Middle frontal gyrus (tissue), 1 donor: ENCODE measurements at regions not wholly inside any gene's neighbourhood (a gene's known extent, or its start where the extent isn't known, plus 50 kb on each side); places are given as distances from the start of the nearest gene placed in this dataset.
"Not testable (repeated sequence)": the region's sequence is repeated elsewhere in the genome, so short reads cannot be mapped to it uniquely, and the experiment has no call there.

Experiments
- DNase-seq: peaks from one replicate; pipeline ENCODE4 v3.0.0-alpha.2; 2015; ENCODE audit warnings: low spot score; ENCODE audit errors: extremely low spot score

DNA sequence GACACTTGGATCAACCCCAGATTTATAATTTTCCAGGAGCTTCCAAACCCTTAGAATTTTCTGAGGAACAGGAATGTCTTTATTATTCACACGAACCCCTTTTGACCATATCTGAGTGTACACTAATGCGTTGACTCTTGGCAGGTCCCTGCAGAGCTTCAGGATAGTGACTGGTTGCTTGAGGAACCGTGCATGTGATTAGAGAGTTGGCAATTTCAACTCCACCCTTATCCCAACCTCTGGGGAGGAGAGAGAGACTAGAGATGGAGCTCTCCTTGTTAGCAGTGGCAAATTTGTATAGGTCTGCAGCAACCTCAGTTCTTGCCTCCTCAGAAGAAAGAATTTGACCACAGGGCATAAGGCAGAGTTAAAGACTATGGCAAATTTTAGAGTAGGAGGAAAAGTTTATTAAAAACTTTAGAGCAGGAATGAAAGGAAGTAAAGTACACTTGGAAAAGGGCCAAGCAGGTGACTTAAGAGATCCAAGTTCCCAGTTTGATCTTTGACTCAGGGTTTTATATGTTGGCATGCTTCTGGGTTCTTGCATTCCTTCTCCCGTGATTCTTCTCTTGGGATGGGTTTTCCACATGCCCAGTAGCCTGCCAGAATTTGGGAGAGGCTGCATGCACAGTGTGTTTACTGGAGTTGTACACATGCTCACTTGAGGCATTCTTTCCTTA is 93.8 kb upstream of the ETV3 start:
- DNase-seq: no peak

DNA sequence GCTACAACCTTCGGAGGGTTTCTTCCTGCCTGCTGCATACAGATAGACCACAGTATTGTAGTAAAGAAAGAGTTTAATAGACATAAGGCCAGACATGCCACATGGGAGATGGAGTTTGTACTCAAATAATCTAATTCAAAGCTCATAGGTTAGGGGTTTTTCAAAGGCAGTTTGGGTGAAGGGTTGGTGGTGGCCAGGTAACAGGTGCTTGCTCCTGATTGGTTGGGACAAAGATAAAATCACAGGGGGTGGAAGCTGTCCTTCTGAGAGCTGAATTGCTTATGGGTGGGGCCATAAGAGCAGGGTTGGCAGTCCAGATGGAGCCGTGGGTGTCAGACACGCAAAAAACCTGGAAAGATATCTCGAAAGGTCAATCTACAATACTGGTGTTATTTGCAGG is 92.3 kb upstream of the ETV3 start:
- DNase-seq: no peak

GRCh38 chr1:157227700-157228099 is 89.5 kb upstream of the ETV3 start:
- DNase-seq: no peak

DNA sequence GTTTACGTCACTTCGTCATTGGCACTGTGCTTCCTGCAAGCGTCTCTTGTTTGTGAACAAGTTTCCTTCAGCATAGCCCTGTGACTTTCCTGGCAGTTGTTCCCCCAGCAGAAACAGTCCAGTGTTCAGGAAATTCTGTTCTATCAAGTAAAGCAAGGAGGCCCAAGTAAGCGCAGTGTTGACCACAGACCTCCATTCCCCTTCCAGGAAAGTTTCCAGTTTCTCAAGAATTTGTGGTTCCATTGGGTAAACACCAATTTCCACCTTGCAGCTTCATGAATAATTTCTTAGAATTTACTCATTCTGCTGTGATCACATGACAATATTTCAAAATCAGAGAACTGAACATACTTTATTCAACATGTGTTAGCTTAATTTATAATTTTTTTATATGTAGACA is 88.5 kb upstream of the ETV3 start:
- no peak for DNase-seq

DNA sequence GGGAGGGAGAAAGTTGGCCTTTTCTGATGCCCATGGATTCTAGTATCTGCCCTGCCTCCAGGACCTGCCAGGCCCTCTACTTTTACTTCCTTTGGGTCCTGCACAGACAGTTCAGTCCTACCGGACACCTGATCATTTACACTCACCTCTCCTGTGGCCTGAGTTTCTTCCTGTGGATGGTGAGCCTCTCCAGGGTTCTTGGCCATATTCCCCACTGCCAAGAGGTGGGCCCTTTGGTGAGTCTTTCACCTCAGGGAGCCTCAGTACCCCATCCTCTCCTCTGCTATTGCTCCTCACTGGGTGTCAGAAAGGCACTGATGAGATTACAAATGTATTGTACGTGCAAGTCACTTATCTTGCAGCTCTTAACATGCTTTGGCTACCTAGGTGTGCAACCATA is 81.4 kb upstream of the ETV3 start:
- no peak for DNase-seq

DNA sequence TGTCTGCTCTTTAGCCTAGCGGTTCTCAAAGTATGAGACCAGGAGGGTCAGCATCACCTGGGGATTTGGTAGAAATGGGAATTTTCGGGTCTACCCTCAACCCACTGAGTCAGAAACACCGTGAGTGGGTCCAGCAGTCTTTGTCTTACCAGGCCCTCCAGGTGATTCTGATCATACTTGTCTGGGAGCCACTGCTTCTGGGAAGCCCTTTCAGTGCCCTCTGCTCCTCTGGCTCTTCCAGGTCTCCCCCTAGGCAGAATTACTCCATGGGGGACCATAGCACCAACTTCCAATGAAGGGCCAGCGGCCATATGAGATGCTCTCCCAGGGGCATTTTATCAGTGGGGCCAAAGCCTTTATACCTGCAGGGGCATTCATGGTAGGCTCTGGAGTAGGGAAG is 81.0 kb upstream of the ETV3 start:
- no peak for DNase-seq

- no peak for DNase-seq
Measured at GRCh38 chr1:157218671-157219070, 80.5 kb upstream of the ETV3 start.

GRCh38 chr1:157217486-157217885 is 79.3 kb upstream of the ETV3 start:
- DNase-seq: no peak

DNA sequence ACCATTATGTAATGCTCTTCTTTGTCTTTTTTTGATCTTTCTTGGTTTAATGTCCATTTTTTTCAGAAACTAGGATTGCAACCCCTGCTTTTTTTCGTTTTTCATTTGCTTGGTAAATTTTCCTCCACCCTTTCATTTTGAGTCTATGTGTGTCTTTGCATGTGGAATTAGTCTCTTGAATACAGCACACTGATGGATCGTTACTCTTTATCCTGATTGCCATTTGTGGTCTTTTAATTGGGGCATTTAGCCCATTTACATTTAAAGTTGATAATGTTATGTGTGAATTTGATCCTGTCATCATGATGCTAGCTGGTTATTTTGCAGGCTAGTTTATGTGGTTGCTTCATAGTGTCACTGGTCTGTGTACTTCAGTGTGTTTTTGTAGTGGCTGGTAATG is 75.6 kb upstream of the ETV3 start:
- no peak for DNase-seq

DNA sequence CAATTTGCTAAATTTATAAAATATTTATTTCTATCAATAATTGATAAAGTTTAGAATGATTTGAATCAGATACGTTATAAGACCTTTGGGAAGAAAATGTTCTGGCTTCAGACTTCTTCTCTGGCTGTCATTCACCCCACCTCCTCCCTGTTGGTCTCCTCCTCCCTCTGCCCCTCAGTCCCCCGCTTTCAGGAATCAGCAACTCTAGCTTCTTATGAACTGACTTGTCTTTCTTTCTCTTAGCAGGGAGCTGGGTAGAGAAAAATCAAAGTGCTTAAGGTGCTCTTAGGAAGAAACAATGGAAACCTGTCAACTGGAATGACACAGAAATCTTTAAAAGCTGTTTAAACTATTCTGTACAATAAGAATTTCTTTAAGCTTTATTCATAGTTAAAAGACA is 71.3 kb upstream of the ETV3 start:
- DNase-seq: no peak

DNA sequence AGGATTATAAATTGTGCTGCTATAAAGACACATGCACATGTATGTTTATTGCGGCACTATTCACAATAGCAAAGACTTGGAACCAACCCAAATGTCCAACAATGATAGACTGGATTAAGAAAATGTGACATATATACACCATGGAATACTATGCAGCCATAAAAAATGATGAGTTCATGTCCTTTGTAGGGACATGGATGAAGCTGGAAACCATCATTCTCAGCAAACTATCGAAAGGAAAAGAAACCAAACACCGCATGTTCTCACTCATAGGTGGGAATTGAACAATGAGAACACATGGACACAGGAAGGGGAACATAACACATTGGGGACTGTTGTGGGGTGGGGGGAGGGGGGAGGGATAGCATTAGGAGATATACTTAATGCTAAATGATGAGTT is 67.8 kb upstream of the ETV3 start:
- not testable (repeated sequence) for DNase-seq

GRCh38 chr1:157203166-157203565 is 65.0 kb upstream of the ETV3 start:
- DNase-seq: no peak

DNA sequence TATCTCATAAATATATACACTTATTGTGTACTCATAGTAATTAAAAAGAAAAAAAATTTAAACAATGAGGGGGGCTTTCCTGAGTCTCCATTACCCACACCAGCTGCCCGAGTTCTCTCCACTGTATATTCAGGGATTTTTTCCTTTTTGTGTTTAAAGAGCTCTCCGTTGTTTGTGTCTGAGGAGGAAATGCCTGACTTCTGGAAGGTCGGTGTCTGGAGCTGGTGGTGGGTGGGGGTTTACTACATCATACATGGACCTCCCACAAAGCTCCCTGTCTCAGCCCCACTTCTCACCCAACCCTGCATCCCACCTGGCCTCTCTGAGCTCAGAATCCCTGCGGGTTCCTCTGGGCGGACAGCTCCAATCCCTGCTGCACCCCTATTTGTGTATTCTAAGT is 64.1 kb upstream of the ETV3 start:
- no peak for DNase-seq

DNA sequence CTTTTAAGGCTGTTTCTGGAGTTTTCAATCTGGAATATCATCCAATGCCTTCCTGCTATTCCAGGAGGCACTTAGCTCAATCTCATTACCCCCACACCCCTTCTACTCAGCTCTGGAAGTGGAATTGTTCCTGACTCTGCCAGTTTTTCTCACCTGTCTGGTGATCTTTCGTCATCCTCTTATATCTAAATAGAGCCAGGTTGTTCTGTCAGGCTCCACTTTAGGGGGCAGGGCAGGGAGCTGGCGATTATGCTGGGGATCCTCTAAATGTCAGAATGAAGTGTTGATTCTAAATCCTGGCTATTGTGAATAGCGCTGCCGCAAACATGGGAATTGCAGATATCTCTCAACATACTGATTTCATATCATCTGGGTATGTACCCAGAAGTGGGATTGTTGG is 63.6 kb upstream of the ETV3 start:
- no peak for DNase-seq

- no peak for DNase-seq
Measured at GRCh38 chr1:157200451-157200850, 62.3 kb upstream of the ETV3 start.

- DNase-seq: no peak
Measured at GRCh38 chr1:157199421-157199755, 61.2 kb upstream of the ETV3 start.

GRCh38 chr1:157198619-157199420 is 60.6 kb upstream of the ETV3 start:
- no peak for DNase-seq

- no peak for DNase-seq
Measured at GRCh38 chr1:157197906-157198435, 59.8 kb upstream of the ETV3 start.

DNA sequence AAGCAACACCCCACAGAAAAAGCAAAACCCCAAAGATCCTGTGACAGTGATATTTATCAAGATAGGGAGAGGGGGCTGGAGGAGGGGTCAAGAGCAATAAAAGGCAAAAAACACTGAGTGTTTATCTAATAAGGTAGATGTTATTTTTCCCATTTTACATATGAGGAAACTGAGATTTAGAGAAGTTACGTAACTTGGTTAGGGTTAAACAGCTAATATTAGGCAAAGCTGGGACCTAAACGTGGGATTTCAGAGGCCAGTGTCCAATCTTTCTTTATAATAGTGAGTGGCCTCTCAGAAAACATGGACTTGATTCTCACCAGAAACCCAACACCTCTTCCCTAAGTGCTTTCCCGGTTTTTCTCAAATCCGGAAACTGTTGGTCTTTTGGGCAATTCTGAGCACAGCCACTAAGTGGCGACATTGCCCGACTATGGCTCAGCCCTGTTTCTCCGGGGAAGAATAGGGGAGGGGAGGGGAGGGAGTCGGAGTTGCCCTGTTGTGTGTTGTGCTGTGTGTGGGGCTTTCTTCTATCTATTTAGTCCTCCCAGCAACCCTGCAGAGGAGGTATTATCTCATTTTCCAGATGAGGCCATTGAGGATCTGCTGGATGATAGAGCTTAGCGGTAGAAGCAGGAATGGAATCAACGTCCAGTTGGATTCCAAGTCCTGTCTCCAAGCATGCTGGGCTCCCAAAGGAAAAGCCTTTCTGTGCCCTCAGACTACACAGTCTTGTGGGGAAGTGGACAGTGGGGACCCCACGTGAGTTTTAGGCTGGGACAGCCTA is 58.7 kb upstream of the ETV3 start:
- not testable (repeated sequence) for DNase-seq

- no peak for DNase-seq
Measured at GRCh38 chr1:157196245-157196543, 58.0 kb upstream of the ETV3 start.

GRCh38 chr1:157195521-157196244 is 57.5 kb upstream of the ETV3 start:
- no peak for DNase-seq
